ENCODE measurements at regions not wholly inside any gene's neighbourhood (a gene's known extent, or its start where the extent isn't known, plus 50 kb on each side); places are given as distances from the start of the nearest gene placed in this dataset.

DNA sequence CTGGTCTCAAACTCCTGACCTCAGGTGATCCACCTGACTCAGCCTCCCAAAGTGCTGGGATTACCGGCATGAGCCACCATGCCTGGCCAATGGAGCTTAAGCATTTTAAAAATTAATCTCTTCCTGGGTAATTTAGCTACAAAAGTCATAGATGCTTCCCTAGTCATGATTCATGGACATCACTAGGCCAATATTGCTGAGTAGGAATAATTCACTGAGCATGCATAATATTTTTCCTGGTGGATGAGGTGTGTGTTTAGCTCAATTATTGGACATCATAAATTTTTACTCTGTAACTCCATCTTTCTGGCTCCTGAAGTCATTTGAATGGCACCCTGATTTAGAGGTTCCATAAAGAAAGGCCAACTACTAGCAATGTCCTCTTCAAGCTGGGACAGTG lies 512.9 kb upstream of the AGTR1 start:
- no peak for DNase-seq

DNA sequence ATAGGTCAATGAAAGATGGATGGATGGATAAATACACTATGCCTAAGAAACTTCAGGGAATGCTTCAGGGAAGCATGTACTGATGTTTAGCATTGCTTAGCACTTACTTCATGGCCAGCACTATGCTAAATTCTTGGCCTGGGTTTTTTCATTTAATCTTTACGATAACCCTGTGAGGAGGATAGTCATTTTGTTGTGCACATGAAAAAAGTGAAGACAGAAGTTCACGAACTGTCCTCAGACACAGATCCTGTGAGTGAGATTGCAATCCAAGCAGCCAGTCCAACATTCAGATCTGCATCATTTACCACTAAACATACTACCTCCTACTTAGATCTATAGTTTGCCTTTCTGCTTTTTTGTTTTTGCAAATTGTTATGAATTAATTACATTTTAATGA lies 510.8 kb upstream of the AGTR1 start:
- DNase-seq = no peak

DNA sequence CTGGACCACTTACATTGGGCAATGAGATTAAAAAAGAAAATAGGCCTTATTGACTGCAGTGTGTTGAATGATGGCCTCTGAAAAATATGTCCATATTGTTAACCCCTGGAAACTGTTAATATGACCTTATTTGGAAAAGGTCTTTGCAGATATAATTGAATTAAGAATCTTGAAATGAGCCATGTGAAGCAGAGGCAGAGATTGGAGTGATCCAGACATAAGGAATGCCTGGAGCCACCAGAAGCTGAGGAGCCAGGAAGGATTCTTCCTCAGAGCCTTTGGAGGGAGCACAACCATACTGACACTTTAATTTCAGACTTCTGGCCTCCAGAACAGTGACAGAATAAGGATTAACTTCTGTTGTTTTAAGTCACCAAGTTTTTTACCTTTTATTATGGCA lies 510.4 kb upstream of the AGTR1 start:
- no peak for DNase-seq

DNA sequence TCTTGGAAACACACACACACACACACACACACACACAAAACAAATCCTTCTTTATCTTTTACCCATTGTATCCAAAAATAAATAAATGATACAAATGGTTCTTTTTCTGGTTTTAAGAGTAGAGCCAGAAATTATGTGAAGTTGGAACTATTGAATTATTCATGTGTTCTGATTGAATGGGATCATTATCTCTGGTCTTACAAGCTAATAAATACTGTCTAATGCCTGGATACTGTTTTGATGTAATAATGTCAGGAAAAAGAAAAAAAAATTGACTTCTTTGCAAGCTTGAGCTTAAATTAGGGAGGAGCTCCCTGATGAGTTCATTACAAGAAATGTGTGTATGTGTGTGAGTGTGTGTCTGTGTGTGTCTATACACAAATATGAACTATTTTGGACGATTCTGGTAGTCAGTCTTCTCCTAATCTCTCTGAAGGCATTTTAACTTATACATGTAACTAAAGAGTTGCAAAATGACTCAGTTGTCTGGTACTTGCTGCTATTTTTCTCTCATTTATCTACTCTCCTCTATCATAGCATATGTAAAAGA lies 507.2 kb upstream of the AGTR1 start:
- DNase-seq = no peak

DNA sequence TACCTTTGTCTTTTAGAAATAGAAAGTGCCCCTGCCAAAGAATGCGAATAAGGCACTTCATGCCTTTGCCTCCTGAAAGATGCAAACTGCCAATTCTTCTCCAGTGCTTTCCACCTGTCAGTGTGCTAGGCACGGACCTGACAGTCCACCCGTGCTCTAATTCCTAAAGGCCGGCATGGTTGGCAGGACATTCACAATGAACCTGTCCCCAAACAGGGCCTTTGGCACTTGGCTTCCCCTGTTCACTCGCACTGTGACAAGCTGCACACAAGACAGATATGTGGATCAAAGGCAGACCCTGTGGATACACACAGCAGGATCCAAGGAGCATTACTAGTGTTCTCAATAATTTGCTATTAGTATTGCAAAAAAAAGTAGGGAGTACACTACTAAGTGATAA lies 505.7 kb upstream of the AGTR1 start:
- DNase-seq = no peak

DNA sequence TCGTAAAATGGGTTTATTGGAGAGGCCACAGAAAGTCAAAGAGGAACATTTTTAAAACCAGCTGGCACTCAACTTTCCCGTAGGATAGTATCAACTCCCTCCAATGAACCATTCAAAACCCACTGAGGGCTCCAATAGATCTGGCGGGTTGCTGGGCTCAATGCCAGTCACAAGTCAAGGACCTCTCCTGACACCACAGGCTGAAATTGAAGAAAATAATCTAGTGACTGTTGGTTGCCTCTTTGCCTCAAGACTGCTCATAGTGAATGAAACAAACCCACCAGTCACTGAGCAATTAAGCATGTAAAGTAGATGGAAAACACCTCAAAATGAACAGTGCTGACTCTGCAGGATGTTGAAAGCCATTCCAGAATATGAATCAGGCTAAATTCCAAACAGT lies 500.6 kb upstream of the AGTR1 start:
- no peak for DNase-seq

DNA sequence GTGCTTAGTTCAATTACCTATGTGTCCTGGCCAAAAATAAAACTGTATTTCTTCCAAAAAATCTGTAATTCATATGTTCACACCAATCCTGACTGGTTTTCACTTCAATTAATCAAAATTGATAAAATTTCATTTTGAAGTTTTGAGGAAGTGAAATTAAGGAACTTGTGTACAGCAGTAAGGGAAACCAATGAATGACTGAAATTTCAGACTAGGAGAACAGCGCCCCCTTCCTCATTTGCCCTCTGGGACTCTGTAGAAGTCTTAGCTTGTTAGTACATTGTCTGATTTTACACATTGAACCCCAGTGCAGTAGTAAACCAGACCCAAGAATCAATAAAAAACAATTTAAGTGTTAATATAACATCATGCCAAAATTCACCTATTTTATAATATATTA lies 495.3 kb upstream of the AGTR1 start:
- no peak for DNase-seq

DNA sequence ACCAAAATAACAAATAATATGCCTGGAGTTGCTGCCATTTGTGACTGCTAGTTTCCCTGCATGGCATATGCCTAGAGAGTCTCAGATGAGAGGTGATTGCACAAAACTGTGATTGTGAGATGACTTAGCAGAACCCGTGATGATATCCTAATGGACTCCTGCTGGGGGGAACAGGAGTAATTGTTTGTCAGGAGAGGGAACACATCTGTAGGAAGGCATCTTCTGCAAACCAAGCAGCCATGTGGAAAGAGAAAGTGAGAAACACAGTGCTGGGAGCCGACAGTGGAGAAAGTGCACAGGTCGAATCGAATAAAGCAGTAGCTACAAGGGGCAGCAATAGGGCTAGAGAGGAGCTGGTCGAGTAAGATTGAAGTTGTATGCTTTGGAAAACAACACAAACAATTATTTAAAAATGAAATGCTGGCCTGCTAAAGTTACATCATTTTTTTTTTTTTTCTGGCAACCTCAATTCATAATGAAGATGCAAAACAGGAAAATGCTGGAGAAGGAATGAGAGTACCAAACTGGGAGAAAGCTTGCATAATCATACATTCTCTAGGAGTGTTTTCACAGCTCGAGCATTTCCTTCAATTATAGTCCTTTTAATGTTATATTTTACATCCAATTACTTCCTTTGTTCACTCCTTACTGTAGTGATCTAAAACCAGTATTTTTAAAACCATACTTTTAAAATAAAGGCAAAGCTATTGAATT lies 494.2 kb upstream of the AGTR1 start:
- no peak for DNase-seq

DNA sequence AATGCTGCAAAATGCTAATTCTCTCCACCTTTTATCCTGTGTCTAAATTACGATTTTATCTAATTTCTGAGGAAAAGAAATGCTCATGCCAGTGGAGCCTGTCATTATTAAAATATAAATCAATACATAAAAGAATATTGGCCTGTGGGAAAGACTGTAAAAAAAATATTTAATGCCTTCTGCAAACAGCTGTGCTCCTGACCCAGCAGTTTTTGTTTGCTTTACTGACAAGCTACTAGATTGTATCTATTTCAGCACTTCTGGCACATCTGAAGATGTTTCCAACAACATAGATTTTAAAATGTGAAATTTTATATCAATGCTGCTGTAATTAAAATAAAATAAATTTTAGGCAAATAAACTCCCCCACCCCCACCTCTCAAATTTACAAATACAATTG lies 493.6 kb upstream of the AGTR1 start:
- no peak for DNase-seq

DNA sequence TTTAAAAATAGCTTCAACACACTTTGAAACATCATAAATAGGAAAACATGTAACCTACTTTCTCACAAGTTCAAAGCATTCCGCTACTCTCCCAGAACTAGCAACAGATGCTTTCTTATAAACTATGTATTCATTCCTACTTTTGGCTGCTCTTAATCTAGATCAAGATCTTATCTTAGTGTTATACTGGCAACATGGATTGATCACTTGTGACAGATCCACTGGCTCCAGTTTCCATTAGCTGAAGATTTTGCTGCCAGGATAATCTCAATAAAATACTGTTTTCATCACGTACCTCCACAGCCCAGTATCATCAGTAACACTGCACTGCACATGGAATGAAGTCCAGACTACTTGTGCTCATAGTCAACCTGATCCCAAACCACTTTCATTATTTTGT lies 491.7 kb upstream of the AGTR1 start:
- no peak for DNase-seq

DNA sequence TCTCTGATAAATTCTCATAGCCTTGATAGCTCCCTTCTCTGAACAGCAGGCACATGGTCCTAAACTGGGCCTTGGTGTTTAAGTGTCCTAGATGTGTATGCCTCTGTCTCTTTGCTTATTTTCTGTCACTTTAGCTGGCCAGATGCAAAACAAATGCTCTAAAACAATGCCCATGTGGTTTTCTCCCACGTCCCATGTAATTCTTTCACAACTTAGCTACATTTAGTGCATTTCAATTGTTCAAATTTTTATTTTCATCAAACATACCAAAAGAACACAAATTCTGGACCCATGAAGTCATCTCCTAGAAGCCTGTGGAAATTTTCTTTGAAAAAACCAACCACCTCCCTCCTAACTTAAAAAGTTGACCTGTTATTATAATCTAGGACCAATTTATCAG lies 491.3 kb upstream of the AGTR1 start:
- no peak for DNase-seq

DNA sequence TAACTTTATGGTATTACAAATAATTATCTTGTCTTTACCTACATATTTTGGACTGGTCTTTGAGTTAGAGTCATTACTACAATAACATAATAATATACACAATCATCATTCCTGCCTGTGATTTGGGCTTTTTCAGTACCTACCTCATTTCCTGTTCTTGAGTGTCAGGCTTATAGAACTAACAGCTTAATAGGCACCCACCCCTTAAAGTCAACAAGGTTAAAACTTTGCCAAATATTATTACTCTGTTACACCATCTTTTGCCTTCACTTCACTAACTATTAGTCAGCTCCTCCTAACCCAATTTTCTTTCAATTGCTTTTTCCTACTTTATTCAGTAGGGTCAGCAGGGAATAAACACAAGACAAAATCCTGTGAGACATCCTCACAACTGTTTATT lies 488.7 kb upstream of the AGTR1 start:
- DNase-seq = no peak

DNA sequence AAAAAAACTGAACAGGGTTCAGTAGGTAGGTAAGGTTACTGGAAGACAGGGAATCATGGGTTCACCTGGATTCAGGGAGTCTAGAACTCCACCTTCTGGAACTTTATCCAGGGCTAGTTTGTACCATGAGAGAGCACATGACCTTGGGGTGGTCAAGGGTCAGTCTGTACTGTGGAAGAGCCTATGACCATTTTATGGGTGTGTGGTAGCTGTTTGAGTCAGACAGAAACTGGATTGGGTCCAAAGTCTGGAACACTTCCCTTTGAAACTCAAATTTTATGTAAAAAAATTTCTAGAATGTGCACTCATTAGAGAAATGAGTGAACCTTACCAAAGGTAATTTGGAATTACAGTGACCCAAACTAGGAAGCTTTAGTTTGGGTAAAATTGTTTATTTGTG lies 486.0 kb upstream of the AGTR1 start:
- DNase-seq = no peak

DNA sequence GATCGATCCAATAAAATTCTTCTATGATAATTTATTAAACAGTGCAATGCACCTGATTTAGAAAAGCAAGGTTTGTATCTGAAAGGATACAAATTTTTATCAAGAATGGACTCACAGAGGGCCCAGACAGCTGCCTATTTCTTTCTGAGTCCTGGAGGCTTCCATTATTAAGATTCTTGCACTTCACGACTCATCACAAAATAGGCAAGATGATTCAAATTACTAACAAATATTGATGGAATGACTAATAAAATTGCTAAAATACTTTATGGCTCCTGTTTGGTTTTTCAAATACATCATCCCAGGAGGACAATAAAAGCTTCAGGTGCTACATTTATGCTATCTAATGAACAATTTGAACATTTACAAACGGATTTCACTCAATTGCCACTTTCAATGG lies 483.0 kb upstream of the AGTR1 start:
- no peak for DNase-seq

DNA sequence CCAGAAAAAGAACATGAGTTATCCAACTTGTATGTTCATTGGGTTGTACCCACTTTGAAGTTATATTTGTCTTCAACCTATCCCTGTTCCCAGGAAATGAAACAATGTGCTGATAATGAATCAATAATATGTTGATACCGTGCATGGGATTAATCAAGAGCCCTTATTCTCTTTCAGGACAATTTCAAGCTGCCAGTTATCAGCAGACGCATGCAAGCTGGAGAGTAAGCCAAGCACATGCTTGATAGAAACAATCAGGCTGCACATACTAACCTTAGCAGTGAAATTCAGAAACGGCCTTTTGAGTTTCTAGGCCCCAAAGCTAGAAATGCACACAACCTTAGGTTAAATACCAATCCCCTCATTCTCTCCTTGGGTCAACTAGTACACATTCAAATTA lies 480.4 kb upstream of the AGTR1 start:
- DNase-seq = no peak

DNA sequence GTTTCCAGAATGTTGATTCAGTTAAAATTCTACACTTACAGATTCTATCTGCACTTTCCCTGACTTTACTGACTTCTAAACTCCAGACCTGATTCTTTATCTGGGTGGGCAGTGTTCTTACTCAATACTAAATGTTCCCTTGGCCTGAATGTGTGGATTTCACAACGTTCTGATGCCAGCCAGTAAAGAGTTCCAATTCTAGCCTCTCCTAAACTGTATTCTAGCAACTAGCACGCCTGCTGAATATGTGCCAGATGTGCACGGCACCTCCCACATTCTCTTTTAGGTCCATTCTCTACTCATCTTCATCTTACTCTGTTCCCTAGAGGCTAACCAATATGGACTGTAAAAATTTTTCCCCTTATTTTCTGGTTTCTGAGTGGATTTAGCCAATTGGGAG lies 479.5 kb upstream of the AGTR1 start:
- no peak for DNase-seq

DNA sequence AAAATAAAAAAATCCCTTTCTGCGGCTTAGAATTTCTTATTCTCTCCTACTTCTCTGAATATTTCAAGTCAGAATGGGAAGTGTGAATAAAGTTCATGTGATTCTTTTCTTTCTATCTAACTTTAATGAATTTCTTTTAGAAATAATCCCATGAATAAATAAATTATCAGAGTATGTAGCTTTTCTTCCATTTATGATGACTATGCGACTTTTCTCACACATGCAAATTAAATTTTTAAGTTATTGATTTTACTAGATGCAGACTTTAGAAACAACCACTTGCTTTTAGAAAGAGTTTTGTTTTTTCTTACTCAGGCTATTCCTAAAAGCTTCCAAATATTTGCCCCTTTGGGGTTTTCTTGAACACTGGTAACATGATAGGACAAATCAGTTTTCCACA lies 477.7 kb upstream of the AGTR1 start:
- DNase-seq = no peak

DNA sequence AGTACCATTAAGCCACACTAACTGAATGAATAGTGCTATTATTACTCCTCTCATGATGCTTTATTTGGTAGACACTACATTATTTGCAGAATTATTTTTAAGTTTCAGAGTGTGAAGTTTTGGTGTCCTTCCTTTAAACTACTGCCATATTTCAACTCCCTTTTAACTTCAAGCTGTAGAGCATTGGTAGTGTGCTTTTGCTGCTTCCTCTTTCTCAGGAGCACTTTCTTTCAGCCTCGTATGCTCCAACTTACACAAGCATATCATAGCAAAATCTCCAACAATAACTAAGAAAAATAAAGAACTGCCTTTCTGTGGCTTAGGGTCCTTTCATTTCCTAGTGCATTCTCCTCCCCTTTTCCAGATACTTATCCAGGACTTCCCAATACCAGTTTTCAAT lies 476.4 kb upstream of the AGTR1 start:
- no peak for DNase-seq

DNA sequence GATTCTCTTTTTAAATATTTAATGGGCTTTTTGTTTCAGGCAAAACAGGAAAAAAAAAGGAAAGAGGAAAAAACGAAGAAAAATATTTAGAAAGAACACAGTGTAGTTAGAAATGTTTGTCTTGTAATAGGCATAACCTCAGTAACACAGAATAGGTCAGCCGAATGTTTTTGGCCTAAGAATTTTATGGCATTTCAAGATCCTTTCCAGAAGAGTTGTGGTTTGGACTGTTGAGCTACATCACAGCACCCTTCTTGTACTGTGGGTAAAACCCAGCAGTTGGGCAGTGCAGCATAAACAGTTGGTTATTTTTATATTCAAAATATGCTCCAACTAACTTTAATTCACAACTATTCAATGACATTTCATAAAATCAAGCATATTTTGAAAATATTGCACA lies 474.4 kb upstream of the AGTR1 start:
- no peak for DNase-seq

DNA sequence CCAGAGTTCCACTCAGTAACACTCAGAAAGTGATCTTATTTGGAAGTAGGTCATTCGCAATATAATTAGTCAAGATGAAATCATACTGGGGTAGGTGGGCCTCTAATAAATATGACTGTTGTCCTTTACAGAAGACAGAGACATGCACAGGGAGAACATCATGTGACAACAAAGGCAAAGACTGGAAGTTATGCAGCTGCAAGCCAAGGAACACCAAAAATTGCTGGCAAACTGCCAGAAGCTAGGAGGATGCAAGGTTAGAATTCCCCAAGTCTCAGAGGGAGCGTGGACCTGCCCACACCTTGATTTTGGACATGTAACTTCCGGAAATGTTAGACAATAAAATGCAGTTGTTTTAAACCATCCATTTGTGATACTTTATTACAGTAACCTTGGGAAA lies 471.5 kb upstream of the AGTR1 start:
- DNase-seq = no peak

DNA sequence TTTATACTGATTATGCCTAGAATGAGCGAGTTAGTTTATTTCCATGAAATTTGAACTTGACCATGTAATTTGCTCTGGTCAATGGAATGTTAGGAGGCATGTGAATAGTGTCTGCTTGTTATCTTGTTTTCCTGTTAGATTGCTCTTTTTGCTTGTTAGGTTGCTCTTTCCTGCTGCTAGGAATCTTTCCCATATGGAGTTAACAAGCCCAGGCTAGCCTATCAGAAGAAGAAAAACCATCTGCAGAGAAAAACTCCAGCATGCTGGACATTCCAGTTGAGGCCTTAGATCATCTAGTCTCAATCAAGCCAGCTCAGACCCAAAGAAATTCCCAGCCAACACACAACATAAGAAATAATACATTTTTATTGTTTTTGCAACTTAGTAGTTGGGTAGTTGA lies 470.2 kb upstream of the AGTR1 start:
- no peak for DNase-seq

DNA sequence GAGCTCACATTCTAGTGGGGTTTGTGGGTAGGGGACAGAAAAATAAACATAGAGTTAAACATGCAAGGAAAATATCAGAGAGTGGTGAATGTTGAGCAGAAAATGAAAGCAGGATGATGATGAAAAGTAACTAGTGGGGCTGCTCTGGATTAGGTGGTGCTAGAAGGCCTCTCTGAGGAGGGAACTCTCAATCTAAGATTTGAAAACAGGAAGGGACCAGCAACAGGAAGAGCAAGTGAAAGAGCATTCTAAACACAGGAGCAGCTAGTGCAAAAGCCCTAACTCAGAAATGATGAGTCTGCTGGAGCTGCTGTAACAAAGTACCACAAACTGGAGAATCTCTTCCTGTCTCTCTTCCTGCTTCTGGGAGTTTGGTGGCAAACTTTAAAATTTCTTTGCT lies 468.6 kb upstream of the AGTR1 start:
- DNase-seq = no peak

DNA sequence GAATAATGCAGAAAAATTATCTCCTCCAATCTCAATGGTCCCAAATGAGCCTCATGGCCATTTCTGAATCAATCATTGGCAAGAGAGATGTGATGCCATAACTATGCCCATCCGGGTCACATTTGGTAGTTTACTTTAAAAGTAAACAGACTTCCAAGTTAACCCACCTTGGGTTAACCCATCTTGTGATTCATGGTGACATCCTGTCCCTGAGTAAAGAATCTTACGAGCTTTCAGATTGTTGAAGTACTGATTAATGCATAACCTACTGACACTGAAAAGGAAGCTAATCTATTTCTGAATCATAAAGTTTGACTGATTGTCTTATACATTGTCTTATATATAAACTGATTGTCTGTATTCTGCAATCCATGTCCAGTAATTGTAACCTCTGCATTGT lies 467.2 kb upstream of the AGTR1 start:
- no peak for DNase-seq

DNA sequence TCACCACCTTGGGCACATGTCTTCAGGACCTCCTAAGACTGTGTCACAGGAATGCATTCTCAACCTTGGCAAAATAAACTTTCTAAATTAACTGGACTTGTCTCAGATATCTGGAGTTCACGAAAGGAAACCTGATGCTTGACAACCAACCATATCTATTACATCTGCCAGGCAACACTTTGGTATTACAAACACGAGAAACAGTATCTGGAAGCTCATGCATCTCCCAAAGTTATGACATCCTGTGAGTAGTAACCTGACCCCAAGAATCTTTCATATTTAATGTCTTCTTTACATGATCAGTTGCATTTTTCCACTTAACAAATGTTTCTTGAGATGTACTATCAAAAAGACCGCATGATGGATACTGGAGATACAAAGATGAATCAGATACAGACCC lies 465.3 kb upstream of the AGTR1 start:
- no peak for DNase-seq

DNA sequence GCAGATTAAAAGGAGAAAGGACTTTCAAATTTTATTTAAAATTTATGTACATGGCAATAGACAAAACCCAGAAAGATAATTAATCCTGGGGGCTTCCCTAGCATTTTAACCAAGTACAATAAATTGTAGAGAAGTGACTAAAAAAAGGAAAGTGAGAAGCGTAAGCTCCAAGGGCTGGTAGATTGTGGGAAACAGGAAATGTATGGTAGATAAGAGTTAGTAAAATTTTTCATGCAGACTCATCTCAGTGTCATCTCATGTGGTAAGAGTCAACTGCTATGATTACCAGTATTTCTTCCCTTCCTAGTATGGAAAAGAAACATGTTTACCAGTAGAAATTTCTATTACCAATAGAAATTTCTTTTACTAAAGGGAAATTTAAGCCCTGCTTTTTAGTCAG lies 464.3 kb upstream of the AGTR1 start:
- DNase-seq = no peak

DNA sequence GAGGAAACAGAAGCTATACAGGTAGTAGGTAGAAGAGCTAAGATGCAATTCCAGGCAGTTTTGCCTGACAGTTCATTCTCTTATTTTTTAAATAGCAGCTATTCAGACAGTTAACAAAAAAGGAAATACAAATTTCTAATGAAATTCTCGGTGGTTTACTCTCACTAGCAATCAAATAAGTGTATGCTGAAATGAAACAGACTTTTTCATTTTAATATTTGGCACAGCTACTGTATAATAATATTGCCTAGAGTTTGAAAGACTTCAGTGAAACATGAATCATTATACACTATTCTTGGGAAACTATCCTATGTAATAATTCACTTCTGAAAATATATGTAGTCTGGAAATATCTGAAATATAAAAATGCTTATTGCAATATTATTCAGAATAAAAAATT lies 463.2 kb upstream of the AGTR1 start:
- DNase-seq = no peak
